ENCODE measurements at regions not wholly inside any gene's neighbourhood (a gene's known extent, or its start where the extent isn't known, plus 50 kb on each side); places are given as distances from the start of the nearest gene placed in this dataset.

DNA sequence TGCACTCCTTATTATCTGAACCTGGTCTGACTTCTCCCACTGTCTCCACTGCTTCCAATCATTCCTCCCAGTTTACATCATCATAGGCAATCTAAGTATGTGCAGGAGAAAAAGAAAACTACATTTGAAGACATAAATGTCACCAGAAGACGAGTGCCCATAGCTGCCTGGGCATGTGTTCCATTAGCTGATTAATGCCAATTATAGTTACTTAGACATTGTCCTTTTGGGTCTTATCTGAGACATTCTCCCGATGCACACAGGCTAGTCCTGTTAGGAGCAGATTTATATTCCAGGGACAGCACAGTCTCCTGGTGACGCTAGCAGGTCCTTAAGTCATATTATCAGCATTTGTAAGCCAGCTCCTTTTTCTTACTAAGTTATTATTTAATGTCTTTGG lies 52.6 kb upstream of the PTGFRN start:
- no peak overlapping the region for H3K9ac ChIP-seq (ENCODE audit: insufficient read depth, low read length)
- H3K9me3 ChIP-seq (ENCODE audit: control insufficient read depth, insufficient read depth, low read depth, low read length), result no peaks in the 10 kb centered on the region
- DNase-seq (ENCODE audit: low read depth in 2 of 2), result no peak
- H3K4me3 ChIP-seq (replicated peaks in 1 of 4; ENCODE audit: control extremely low read depth in 1 of 4, insufficient read depth in 1 of 4, low read depth in 3 of 4, low read length in 4 of 4), result no peak overlapping the region
- no peaks in the 10 kb centered on the region for H3K36me3 ChIP-seq (ENCODE audit: control insufficient read depth, insufficient read depth, low read length)
- H4K20me1 ChIP-seq (ENCODE audit: control insufficient read depth, extremely low read depth, insufficient read depth, low read length), result no peaks in the 10 kb centered on the region
- no peak for TF ChIP-seq EZH2 (IDR thresholded peaks at IDR 0.05; ENCODE audit: low read length, missing control alignments)
- TF ChIP-seq, protein P1, sequence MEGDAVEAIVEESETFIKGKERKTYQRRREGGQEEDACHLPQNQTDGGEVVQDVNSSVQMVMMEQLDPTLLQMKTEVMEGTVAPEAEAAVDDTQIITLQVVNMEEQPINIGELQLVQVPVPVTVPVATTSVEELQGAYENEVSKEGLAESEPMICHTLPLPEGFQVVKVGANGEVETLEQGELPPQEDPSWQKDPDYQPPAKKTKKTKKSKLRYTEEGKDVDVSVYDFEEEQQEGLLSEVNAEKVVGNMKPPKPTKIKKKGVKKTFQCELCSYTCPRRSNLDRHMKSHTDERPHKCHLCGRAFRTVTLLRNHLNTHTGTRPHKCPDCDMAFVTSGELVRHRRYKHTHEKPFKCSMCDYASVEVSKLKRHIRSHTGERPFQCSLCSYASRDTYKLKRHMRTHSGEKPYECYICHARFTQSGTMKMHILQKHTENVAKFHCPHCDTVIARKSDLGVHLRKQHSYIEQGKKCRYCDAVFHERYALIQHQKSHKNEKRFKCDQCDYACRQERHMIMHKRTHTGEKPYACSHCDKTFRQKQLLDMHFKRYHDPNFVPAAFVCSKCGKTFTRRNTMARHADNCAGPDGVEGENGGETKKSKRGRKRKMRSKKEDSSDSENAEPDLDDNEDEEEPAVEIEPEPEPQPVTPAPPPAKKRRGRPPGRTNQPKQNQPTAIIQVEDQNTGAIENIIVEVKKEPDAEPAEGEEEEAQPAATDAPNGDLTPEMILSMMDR (conservative IDR thresholded peaks at IDR 0.05 in 1 of 2, IDR thresholded peaks at IDR 0.05 in 1 of 2; ENCODE audit: low read depth in 1 of 2, low read length in 2 of 2), result no peak
- no peak overlapping the region for H3K27ac ChIP-seq (ENCODE audit: insufficient read depth, low read length)
- H3K79me2 ChIP-seq (ENCODE audit: control insufficient read depth, insufficient read depth, low read length), result no peaks in the 10 kb centered on the region
- H2AFZ ChIP-seq (ENCODE audit: low read length), result no peak overlapping the region
- no peak overlapping the region for H3K4me2 ChIP-seq (ENCODE audit: extremely low read depth, insufficient read depth, low read length)
- peaks cover 5% of the 10 kb centered on the region for H3K4me1 ChIP-seq (ENCODE audit: control insufficient read depth, extremely low read depth, insufficient read depth, low read length)
- H3K27me3 ChIP-seq (ENCODE audit: control insufficient read depth, insufficient read depth, low read length), result no peaks in the 10 kb centered on the region

Data from fibroblast of lung (primary cell).